GM18505 (cell line): ENCODE measurements at regions not wholly inside any gene's neighbourhood (a gene's known extent, or its start where the extent isn't known, plus 50 kb on each side); places are given as distances from the start of the nearest gene placed in this dataset.

Experiments
- ATAC-seq: cut with Tn5 transposase; IDR thresholded peaks from one replicate; pipeline ENCODE4 v1.9.1; 2021; ENCODE audit not compliant: unreplicated experiment
- POLR2A ChIP-seq: IDR thresholded peaks from 4 replicates; pipeline ENCODE4 v1.6.1; 2011; ENCODE audit warnings: borderline replicate concordance; ENCODE audit not compliant: insufficient read depth, insufficient read length; ENCODE audit errors: extremely low read depth

DNA sequence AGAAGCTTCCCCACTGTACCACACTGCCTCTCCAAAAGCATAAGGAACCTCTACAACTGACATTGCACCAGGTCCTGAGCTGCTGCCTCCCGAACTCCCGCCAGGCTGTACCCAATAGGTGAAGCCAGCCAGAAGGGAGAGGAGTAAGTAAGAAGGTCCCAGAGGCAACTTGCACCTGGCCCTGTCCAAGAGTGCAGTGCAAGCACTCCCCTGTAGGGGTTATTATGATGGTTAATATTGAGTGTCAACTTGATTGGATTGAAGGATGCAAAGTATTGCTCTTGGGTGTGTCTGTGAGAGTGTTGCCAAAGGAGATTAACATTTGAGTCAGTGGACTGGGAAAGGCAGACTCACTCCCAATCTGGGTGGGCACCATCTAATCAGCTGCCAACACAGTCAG is 879.3 kb upstream of the SLIT2 start:
- no peak for TF ChIP-seq POLR2A
- ATAC-seq = no peak

DNA sequence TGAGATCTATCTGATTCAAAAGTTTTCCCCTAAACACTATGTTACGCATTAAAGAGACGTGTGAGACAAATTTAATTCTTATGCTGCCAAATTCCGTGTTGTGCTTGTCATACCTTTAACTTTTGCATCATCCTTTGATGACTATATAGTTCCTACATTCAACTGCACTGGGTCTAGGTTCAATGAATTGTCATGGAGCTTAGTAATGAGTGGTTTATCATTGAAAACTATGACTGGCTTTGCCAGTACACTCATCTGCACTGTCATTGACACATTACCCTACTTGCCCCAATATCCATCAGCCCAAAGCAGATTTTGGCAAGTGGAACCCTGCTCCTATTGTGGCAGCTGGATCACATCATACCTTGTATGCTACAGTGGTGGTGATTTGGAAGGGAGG is 882.9 kb upstream of the SLIT2 start:
- ATAC-seq = no peak
- TF ChIP-seq POLR2A = no peak

DNA sequence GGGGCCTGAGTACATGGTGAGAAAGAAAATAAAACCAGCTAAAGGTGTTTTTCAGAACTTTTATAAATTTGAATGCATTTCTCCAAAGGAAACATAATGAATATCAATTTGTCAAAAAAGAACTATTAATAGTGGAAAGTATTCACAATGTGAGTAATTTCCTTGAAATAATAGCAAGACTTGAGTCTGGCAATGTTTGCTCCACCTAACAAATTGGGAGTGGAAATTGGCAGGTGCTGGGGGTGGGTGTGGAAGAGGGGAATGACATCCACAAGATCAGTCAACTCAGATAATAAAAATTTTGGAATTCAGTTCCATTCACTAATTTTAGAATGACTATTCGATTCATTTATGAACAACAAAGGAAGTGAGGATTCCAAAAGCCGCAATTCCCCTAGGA is 884.8 kb upstream of the SLIT2 start:
- no peak for TF ChIP-seq POLR2A
- ATAC-seq = no peak

DNA sequence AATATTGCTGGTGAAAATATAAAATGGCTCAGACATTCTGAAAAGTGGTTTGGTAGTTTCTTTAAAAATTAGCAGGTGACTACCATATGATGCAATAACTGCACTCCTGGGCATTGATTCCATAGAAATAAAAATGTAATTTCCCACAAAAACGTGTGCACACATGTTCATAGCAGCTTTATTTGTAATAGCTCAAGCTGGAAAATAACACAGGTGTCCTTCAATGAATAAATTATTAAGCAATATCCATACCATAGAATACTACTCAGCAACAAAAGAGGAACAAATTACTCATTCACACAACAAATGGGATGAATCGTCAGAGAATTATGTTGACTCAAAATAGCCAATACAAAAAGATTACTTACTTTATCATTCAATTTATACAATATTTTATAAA is 893.7 kb upstream of the SLIT2 start:
- ATAC-seq = no peak
- no peak for TF ChIP-seq POLR2A

DNA sequence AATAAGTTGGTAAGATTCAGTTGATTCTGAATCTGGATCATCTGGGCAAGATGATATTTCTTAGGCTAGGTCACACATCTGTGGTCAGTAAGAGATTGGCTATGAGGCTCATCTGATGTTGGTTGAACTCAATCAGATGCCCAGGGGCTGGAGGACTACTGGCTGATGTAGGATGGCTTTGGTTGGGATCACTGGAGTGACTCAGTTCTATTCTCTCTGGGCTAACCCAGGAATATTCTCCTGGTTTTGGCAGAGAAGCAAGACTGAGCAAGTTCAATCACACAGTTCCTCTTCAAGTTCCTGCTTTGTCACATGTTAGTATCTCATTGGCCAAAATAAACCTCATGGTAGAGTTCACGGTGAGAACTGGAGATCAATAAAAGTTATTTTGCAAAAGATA is 902.3 kb upstream of the SLIT2 start:
- no peak for TF ChIP-seq POLR2A
- no peak for ATAC-seq

DNA sequence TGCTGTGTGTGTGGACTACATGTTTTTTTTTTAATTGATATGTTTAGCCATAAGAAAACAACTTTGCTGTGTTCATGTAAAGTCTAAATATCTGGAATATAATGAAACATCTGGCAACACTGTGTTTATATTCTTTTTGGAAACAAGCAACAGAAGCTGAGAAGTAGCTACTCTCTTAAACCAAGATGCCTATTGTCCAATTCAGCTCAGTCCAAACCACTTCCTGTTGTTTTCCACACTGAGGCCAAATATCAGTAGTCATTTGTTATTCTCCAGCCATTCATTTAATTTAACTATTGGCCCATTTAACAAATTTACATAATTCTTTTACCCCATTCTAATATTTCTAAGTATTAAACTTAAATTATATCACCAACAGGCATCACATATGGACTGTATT is 903.0 kb upstream of the SLIT2 start:
- TF ChIP-seq POLR2A = no peak
- no peak for ATAC-seq

DNA sequence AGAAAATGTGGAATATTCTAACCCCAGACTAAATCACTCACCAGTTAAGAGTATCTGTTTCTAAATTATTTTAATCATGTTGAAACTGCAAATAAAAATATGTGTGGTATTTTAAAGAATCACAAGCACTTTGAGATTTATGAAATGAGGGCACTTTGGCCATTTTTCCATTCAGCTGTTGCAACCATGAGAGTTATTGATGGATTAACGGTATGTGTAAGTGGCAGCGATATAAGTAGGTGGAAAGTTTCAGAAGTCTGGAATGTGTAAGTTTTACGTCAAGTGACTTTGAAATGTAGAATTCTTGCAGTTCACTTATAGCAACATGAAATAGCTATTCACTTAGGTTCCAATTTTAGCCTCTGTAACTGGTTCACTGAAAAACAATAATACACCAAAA is 905.1 kb upstream of the SLIT2 start:
- ATAC-seq = no peak
- no peak for TF ChIP-seq POLR2A

DNA sequence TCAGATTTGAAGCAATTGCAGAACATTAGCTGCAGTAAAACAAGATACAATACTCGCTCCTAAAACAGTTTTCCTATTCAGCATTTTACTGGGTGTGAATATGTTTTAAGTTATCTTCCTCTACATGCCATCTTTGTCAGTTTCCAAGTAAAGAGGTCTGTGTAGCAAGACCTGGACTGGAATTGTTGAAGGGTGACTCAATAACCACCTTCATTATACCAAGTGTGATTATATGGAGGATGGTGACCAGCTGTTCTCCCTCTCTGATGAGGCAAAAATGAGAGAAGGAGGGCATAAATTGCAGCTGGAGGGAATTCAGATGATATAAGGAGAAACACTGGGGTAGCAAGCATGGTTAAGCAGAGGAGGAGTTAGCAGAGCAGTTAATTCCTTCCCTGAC is 922.1 kb upstream of the SLIT2 start:
- TF ChIP-seq POLR2A = no peak
- no peak for ATAC-seq

DNA sequence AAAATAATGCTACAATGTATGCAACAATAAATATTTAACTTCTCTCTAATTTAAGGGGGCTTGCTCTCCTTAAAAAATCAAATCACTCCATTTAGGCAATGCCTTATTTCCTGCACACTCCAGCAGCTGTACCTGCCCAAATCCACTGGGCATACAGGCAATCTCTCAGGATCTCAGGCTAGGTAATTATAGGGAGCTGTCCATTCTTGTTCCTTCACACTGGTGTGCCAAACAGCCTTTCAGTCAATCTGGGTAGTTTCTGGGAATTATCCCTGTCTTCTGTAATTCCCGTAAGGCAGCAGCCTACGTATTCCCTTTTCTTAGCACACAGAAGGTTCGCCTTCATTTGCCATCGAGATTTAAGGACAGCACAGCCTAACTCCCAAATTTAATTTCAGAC is 922.6 kb upstream of the SLIT2 start:
- ATAC-seq = no peak
- no peak for TF ChIP-seq POLR2A

DNA sequence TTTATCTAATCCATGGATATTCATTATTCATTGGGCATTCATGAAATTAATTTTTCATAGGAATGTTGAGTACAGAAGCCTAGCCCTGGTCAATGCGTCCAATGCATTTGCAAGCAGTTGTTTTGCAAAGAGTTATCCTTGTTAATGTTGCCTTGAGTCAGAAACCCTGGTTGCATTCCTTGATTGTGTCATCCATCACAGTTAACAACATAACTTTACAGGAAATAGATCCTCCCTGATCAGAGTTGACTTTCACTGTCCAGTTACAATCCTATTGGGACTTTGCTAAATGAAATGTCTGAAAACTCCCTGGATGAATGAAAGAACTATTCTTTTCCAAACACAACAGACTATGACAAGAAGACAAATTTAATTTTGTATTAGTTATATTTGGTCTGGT is 924.3 kb upstream of the SLIT2 start:
- no peak for ATAC-seq
- TF ChIP-seq POLR2A = no peak

DNA sequence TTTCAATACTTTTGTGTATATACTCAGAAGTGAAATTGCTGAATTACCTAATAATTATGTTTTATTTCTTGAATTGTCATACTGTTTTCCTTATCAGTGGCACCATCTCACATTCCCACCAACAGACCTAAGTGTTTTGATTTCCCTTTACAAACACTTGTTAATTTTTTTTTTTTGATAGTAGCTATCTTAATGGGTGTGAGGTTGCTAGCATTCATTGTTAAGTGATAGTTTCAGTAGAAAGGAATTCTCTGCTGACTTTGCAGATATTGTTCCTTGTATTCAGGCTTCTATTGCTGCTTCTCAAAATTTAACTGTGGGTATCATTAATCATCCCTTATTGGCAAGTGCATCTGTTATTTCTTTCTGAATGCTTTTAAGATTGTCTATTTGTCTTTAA is 927.5 kb upstream of the SLIT2 start:
- TF ChIP-seq POLR2A = no peak

DNA sequence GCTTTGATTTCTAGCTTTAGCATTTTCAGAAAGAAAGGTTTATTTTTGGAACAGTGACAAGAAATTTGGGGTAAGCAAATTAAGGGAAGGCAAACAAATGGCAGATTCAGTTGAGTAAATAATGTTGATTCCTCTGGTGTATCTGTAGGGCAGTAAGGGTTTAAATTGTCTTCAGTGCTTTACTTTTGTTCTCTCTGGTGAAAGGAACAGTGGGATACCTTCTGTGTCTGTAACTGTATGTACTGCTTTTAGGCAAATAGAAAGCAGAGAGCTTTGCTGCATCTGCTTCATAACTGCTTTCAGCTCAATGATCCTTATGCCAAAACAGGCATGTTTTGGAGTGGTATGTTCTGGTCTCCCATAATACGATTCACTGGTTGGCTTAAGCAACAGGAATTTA is 932.1 kb upstream of the SLIT2 start:
- TF ChIP-seq POLR2A = no peak
- ATAC-seq = no peak

More for the DNA sequence above, 927.5 kb upstream of the SLIT2 start:
- ATAC-seq = no peak

DNA sequence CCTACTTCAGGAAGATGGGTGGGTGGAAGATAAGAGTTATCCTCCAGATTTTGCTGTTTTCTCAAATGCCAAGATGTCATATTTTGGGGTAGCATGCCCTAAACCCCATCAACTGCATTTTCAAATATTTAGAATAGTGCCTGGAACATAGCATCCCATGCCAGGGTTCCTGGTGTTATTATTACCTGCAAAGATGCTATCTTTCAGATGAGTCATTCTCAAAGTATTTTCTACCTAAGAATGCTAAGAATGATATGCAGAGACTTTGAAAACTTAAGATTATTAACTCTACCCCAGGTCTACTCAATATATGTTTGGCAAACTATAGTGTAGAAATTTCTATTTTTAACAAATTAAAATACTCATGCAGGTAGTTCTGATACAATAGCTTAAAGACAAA is 934.3 kb upstream of the SLIT2 start:
- no peak for TF ChIP-seq POLR2A
- ATAC-seq = no peak

DNA sequence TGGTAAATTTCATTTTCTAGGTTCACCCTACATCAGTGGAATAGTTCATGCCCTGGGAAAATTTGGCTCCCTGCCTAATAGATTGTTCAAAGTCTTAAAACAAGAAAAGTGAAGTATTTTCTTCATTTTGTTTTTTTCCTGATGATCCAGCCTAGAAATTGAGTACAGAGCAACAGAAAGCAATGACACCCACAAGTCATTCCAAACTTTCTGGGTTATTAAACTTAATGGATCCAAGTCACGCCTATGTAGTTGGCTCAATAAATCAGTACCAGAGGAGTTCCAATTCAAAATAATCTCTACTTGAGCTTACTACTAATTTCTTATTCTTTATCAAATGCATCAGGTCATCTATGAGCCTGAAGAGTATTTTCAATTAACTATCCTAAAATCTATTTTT is 937.6 kb upstream of the SLIT2 start:
- ATAC-seq = no peak
- no peak for TF ChIP-seq POLR2A

DNA sequence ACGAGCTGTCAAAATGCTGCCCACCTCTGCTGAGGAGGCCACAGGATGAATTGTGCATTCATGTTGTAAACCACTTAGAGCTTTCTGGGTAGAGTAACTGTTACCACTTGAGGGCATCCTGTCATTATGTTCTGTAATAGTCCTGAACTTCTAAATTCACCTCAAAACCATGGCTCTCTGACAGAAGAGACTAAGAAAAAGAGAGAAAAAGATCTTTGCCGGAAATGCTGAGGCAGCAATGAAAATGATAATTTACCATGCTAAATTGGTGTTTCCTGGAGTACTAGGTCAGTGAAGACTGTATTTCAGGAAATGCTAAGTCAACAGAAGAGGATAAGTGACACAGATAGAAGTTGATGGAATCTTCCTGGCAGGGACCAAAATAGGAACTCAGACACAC is 942.3 kb upstream of the SLIT2 start:
- no peak for ATAC-seq
- no peak for TF ChIP-seq POLR2A
